H1 (cell line): ENCODE measurements at regions not wholly inside any gene's neighbourhood (a gene's known extent, or its start where the extent isn't known, plus 50 kb on each side); places are given as distances from the start of the nearest gene placed in this dataset.

Experiments used
- CTCF ChIA-PET: fragments of 300-600 bp; sonication (Branson Sonifier 250); formaldehyde crosslinking; loops from one replicate; lab custom pipeline; 2021; ENCODE audit not compliant: partially characterized antibody; lab: Charles Lee
- POLR2A ChIA-PET: fragments of 300-600 bp; sonication (Branson Sonifier 250); formaldehyde crosslinking; loops from one replicate; lab custom pipeline; 2021; ENCODE audit warnings: inconsistent platforms; ENCODE audit not compliant: partially characterized antibody; lab: Charles Lee
- DNase-seq, 2 experiments: peaks; one replicate each; pipeline versions ENCODE4 v3.0.0 to v3.0.0-alpha.2; 2010 to 2022; ENCODE audit warnings: low spot score in 2 of 2, low read depth in 1 of 2, mixed read lengths in 1 of 2
- FAIRE-seq: peaks from 2 replicates; lab custom pipeline; 2011; peaks lifted over from hg19 to GRCh38; lab: Jason Lieb, UNC
- H2AFZ ChIP-seq: 2 replicates; pipeline ENCODE4 v1.8.1; 2012; ENCODE audit warnings: low read length, inconsistent platforms
- H2AK5ac ChIP-seq: 2 replicates; pipeline ENCODE4 v1.6.1; 2013; ENCODE audit warnings: low read depth, low read length
- H2BK120ac ChIP-seq: replicated peaks from 2 replicates; pipeline ENCODE3; 2013; ENCODE audit warnings: low read depth, low read length, inconsistent platforms
- H2BK12ac ChIP-seq: 2 replicates; pipeline ENCODE4 v1.6.1; 2013; ENCODE audit warnings: low read depth, low read length
- H2BK15ac ChIP-seq: 2 replicates; pipeline ENCODE4 v1.6.1; 2013; ENCODE audit warnings: low read length
- H2BK20ac ChIP-seq: 2 replicates; pipeline ENCODE4 v1.6.1; 2013; ENCODE audit warnings: low read length
- H2BK5ac ChIP-seq: 2 replicates; pipeline ENCODE4 v1.6.1; 2013; ENCODE audit warnings: low read depth, low read length
- H3K14ac ChIP-seq: 2 replicates; pipeline ENCODE4 v1.6.1; 2013; ENCODE audit warnings: inconsistent platforms; ENCODE audit not compliant: insufficient read length
- H3K18ac ChIP-seq: 2 replicates; pipeline ENCODE4 v1.6.1; 2013; ENCODE audit warnings: low read length; ENCODE audit errors: extremely low read depth
- H3K23ac ChIP-seq: 2 replicates; pipeline ENCODE4 v1.6.1; 2013; ENCODE audit warnings: inconsistent platforms; ENCODE audit not compliant: insufficient read length
- H3K23me2 ChIP-seq: 2 replicates; pipeline ENCODE4 v1.6.1; 2013; ENCODE audit warnings: low read depth, low read length
- H3K27ac ChIP-seq: 2 replicates; pipeline ENCODE4 v1.6.1; 2011; ENCODE audit warnings: low read depth, low read length, inconsistent platforms
- H3K27me3 ChIP-seq, 4 experiments: replicated peaks in 1 of 4; 1 replicate in 1 of 4; 2 replicates in 3 of 4; pipeline versions ENCODE4 v1.6.1 to v1.8.1; 2011 to 2013; ENCODE audit warnings: low read length in 3 of 4, mild to moderate bottlenecking in 3 of 4, inconsistent platforms in 2 of 4, mixed read lengths in 2 of 4, moderate library complexity in 1 of 4; ENCODE audit not compliant: control insufficient read depth in 3 of 4, insufficient read depth in 3 of 4; ENCODE audit errors: extremely low read depth in 1 of 4
- H3K36me3 ChIP-seq, 4 experiments: 2 replicates each; pipeline versions ENCODE4 v1.6.1 to v1.8.1; 2011 to 2013; ENCODE audit warnings: mild to moderate bottlenecking in 4 of 4, low read length in 3 of 4, moderate library complexity in 2 of 4, control low read depth in 1 of 4, inconsistent platforms in 1 of 4; ENCODE audit not compliant: insufficient read depth in 4 of 4, control insufficient read depth in 2 of 4
- H3K4ac ChIP-seq: replicated peaks from 2 replicates; pipeline ENCODE3; 2013; ENCODE audit warnings: low read length, low read depth, mixed read lengths, inconsistent platforms; ENCODE audit not compliant: insufficient read length
- H3K4me1 ChIP-seq, 4 experiments: replicated peaks in 1 of 4; 1 replicate in 1 of 4; 2 replicates in 3 of 4; pipeline versions ENCODE4 v1.6.1 to v1.8.1; 2011 to 2013; ENCODE audit warnings: low read length in 3 of 4, inconsistent platforms in 2 of 4, mixed read lengths in 1 of 4; ENCODE audit not compliant: insufficient read depth in 4 of 4, control insufficient read depth in 3 of 4
- H3K4me2 ChIP-seq, 2 experiments: 2 replicates each; pipeline versions ENCODE4 v1.6.1 to v1.8.1; 2011 to 2013; ENCODE audit warnings: low read depth in 2 of 2, low read length in 2 of 2, control low read depth in 1 of 2, inconsistent platforms in 1 of 2, mild to moderate bottlenecking in 1 of 2; ENCODE audit not compliant: insufficient read depth in 1 of 2
- H3K4me3 ChIP-seq, 4 experiments: fragments of 200-600, 300-600 bp in 1 of 4; sonication (generic), shearing (Covaris generic), sonication (Bioruptor Twin) in 1 of 4; 2 replicates each; pipeline versions ENCODE4 v1.5.1 to v1.8.1; 2011 to 2016; ENCODE audit warnings: low read length in 4 of 4, low read depth in 3 of 4, control low read depth in 2 of 4, inconsistent platforms in 2 of 4, mild to moderate bottlenecking in 2 of 4, mixed read lengths in 1 of 4, moderate library complexity in 1 of 4; ENCODE audit not compliant: insufficient read depth in 2 of 4; ENCODE audit errors: extremely low read depth in 1 of 4
- H3K56ac ChIP-seq: replicated peaks from 2 replicates; pipeline ENCODE3; 2013; ENCODE audit warnings: low read depth, mild to moderate bottlenecking, mixed read lengths, low read length, inconsistent platforms; ENCODE audit not compliant: insufficient read length
- H3K79me1 ChIP-seq: 2 replicates; pipeline ENCODE4 v1.6.1; 2013; ENCODE audit warnings: low read depth, low read length, control low read depth
- H3K79me2 ChIP-seq, 2 experiments: 2 replicates each; pipeline versions ENCODE4 v1.6.1 to v1.8.1; 2012 to 2013; ENCODE audit warnings: low read length in 2 of 2, mild to moderate bottlenecking in 2 of 2, inconsistent platforms in 1 of 2; ENCODE audit not compliant: insufficient read depth in 2 of 2, control insufficient read depth in 1 of 2
- H3K9ac ChIP-seq, 4 experiments: replicated peaks in 1 of 4; 1 replicate in 1 of 4; 2 replicates in 3 of 4; pipeline versions ENCODE4 v1.6.1 to v1.8.1; 2011 to 2013; ENCODE audit warnings: low read depth in 3 of 4, low read length in 3 of 4, control low read depth in 2 of 4, mild to moderate bottlenecking in 2 of 4, moderate library complexity in 2 of 4, inconsistent platforms in 1 of 4; ENCODE audit errors: extremely low read depth in 1 of 4
- H3K9me3 ChIP-seq, 2 experiments: 2 replicates each; pipeline versions ENCODE4 v1.6.1 to v1.8.1; 2012 to 2013; ENCODE audit warnings: mild to moderate bottlenecking in 2 of 2, moderate library complexity in 2 of 2, control low read depth in 1 of 2, inconsistent platforms in 1 of 2, low read depth in 1 of 2, low read length in 1 of 2, mixed read lengths in 1 of 2; ENCODE audit not compliant: insufficient read depth in 2 of 2
- H4K20me1 ChIP-seq, 2 experiments: replicated peaks in 1 of 2; 2 replicates each; pipeline versions ENCODE3 to v1.8.1; 2011 to 2013; ENCODE audit warnings: inconsistent platforms in 2 of 2, low read length in 2 of 2, mild to moderate bottlenecking in 1 of 2; ENCODE audit not compliant: insufficient read depth in 2 of 2, control insufficient read depth in 1 of 2
- H4K5ac ChIP-seq: 2 replicates; pipeline ENCODE4 v1.6.1; 2013; ENCODE audit warnings: low read length, low read depth, mixed read lengths, inconsistent platforms; ENCODE audit not compliant: insufficient read length
- H4K8ac ChIP-seq: 2 replicates; pipeline ENCODE4 v1.8.0; 2013; ENCODE audit warnings: mild to moderate bottlenecking, moderate library complexity, low read length, inconsistent platforms; ENCODE audit not compliant: insufficient read depth; ENCODE audit errors: extremely low read depth
- H4K91ac ChIP-seq: replicated peaks from 2 replicates; pipeline ENCODE3; 2013; ENCODE audit warnings: low read length, mixed read lengths, inconsistent platforms; ENCODE audit not compliant: insufficient read length
- GABPA ChIP-seq: IDR thresholded peaks from 2 replicates; pipeline ENCODE4 v1.6.1; 2011; ENCODE audit warnings: mild to moderate bottlenecking, low read length, moderate library complexity, borderline replicate concordance; ENCODE audit not compliant: insufficient read depth
- HDAC2 ChIP-seq, 2 experiments: fragments of 300-600 bp in 1 of 2; sonication (generic) in 1 of 2; IDR thresholded peaks; 2 replicates each; pipeline ENCODE4 v1.6.1; 2011 to 2012; ENCODE audit warnings: low read depth in 2 of 2, low read length in 2 of 2, mild to moderate bottlenecking in 2 of 2, moderate library complexity in 2 of 2, borderline replicate concordance in 1 of 2, inconsistent platforms in 1 of 2
- POU5F1 ChIP-seq: IDR thresholded peaks from 2 replicates; pipeline ENCODE4 v1.6.1; 2011; ENCODE audit warnings: low read depth, mild to moderate bottlenecking, low read length, moderate library complexity
- RAD21 ChIP-seq, 2 experiments: IDR thresholded peaks in 1 of 2; conservative IDR thresholded peaks in 1 of 2; 2 replicates each; pipeline ENCODE4 v1.6.1; 2011; ENCODE audit warnings: low read depth in 2 of 2, low read length in 2 of 2, improper control_type of control experiment in 1 of 2, inconsistent platforms in 1 of 2, mild to moderate bottlenecking in 1 of 2, moderate library complexity in 1 of 2
- TAF1 ChIP-seq: IDR thresholded peaks from 2 replicates; pipeline ENCODE4 v1.6.1; 2011; ENCODE audit warnings: mild to moderate bottlenecking, low read depth, low read length
- TCF12 ChIP-seq: IDR thresholded peaks from 2 replicates; pipeline ENCODE4 v1.6.1; 2011; ENCODE audit warnings: low read depth, mild to moderate bottlenecking, low read length
- YY1 ChIP-seq: IDR thresholded peaks from 2 replicates; pipeline ENCODE4 v1.6.1; 2011; ENCODE audit warnings: low read depth, mild to moderate bottlenecking, low read length
- WGBS, 2 experiments: shearing (Covaris generic) in 1 of 2; methylation state at CpG; one replicate each; pipeline versions ENCODE4 v1.1.6 to v1.1.7; 2013 to 2015; ENCODE audit warnings: low lambda C conversion rate in 2 of 2, mixed read lengths in 2 of 2, inconsistent platforms in 1 of 2, low coverage in 1 of 2, missing lambda C conversion rate in 1 of 2; ENCODE audit not compliant: insufficient replicate concordance in 2 of 2, insufficient coverage in 1 of 2, insufficient read length in 1 of 2; ENCODE audit errors: extremely low coverage in 1 of 2, missing lambda C conversion rate in 1 of 2; 5-methylcytosine and 5-hydroxymethylcytosine counted together
- TF ChIP-seq, protein P1 (sequence below): IDR thresholded peaks from 2 replicates; pipeline ENCODE4 v1.6.1; 2012; ENCODE audit warnings: inconsistent platforms
- TF ChIP-seq, protein P2 (sequence below), 3 experiments: IDR thresholded peaks; 1 replicate in 2 of 3; 2 replicates in 1 of 3; pipeline versions ENCODE4 v1.5.1 to v1.6.1; 2011; ENCODE audit warnings: low read length in 3 of 3, mild to moderate bottlenecking in 3 of 3, inconsistent platforms in 2 of 3, low read depth in 1 of 3, moderate library complexity in 1 of 3; ENCODE audit not compliant: insufficient read depth in 1 of 3; ENCODE audit errors: control extremely low read depth in 1 of 3

DNA sequence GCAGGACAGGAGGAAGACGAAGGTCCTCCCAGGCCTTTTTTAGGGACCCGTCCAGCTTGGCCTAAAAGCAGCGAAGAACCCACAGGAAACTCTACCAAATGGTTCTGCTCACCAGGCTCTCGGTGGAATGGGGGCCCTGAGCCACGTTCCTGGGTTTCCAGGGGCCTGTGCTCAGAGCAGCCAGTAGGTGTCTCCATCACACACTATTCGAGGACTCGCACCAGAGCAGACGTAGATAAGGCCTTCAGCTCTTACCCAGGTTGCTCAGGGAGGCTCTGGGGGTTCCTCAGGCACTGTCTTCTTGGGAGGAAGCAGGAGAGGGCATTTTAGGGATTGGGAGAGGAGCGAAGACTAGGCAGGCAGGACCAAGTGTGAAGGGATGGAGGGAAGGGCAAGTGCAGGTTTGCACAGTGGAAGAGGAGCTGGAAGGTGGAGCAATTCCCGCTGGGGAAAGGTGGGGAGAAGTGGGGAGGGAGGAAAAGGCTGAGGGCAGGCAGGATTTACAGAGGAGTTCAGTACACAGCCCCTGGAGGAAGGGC, 157.1 kb downstream of the RGS9 start:
- Histone ChIP-seq H2AFZ (peak overlapping the region; percentile 98), H2BK5ac (no peak overlapping the region), H4K8ac (peak overlapping the region; percentile 39; the same call in 1 of the 2 replicates), H3K79me2 (no peaks in the 10 kb centered on the region), H2BK20ac (peak overlapping the region; percentile 98; the same call in 1 of the 2 replicates), H3K9ac (no peak overlapping the region; a peak in 2 of 7 replicates), H2AK5ac (no peak overlapping the region), H3K9me3 (no peaks in the 10 kb centered on the region), H3K27me3 (no peaks in the 10 kb centered on the region), H3K4me3 (no peak overlapping the region), H3K79me1 (no peaks in the 10 kb centered on the region), H3K4me1 (peaks cover 0 to 10% (median 7%) of the 10 kb centered on the region in 4 experiments; a peak in 5 of 7 replicates), H3K23ac (no peak overlapping the region), H3K36me3 (no peaks in the 10 kb centered on the region), H3K18ac (peak overlapping the region; percentile 95), H3K56ac (no peak overlapping the region), H3K14ac (no peak overlapping the region), H4K20me1 (no peaks in the 10 kb centered on the region), H3K4me2 (peak overlapping the region; percentile 4 to 39; a peak in 3 of 4 replicates), H3K23me2 (no peaks in the 10 kb centered on the region), H4K91ac (peak overlapping the region; percentile 37), H2BK12ac (peak overlapping the region; percentile 92; the same call in 1 of the 2 replicates), H2BK15ac (peak overlapping the region; percentile 95), H3K4ac (no peak overlapping the region), H3K27ac (no peak overlapping the region), H2BK120ac (peak overlapping the region; percentile 20), H4K5ac (peak overlapping the region; percentile 55)
- CTCF ChIA-PET = interaction anchor here (0.6 to 3.1 kb wide), 44 partner anchors 8 to 822 kb away, joined by 3 to 18 read pairs (median 4); no protein-coding TSS in a partner anchor
- WGBS, 2 experiments = 29% methylated on average over 10 of the region's 10 CpGs; no CpG with 5 or more reads in 1 of the 2 experiments
- peak; percentile 34 to 77 for DNase-seq
- peak; percentile 78 for FAIRE-seq
- POLR2A ChIA-PET = interaction anchor here (1.4 to 1.6 kb wide), 2 partner anchors 21 to 159 kb away, joined by 3 to 13 read pairs; no protein-coding TSS in a partner anchor
- TF ChIP-seq TCF12 (no peak), HDAC2 (IDR thresholded peaks at IDR 0.05; ENCODE audit: borderline replicate concordance in 1 of 2, low read depth in 2 of 2, low read length in 2 of 2) (peak in 1 of 2 experiments; percentile 82; a peak in 1 of 4 replicates), RAD21 (IDR thresholded peaks at IDR 0.05 in 1 of 2, conservative IDR thresholded peaks at IDR 0.05 in 1 of 2; ENCODE audit: low read depth in 2 of 2, low read length in 2 of 2) (peak; percentile 86 to 93), GABPA (0 out of 2 replicates have a peak, but pooled peaks have one; percentile 45), POU5F1 (no peak), TAF1 (0 out of 2 replicates have a peak, but pooled peaks have one; percentile 39), YY1 (0 out of 2 replicates have a peak, but pooled peaks have one; percentile 32)
- TF ChIP-seq, protein P1, sequence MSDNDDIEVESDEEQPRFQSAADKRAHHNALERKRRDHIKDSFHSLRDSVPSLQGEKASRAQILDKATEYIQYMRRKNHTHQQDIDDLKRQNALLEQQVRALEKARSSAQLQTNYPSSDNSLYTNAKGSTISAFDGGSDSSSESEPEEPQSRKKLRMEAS = peak; percentile 81
- TF ChIP-seq, protein P2, sequence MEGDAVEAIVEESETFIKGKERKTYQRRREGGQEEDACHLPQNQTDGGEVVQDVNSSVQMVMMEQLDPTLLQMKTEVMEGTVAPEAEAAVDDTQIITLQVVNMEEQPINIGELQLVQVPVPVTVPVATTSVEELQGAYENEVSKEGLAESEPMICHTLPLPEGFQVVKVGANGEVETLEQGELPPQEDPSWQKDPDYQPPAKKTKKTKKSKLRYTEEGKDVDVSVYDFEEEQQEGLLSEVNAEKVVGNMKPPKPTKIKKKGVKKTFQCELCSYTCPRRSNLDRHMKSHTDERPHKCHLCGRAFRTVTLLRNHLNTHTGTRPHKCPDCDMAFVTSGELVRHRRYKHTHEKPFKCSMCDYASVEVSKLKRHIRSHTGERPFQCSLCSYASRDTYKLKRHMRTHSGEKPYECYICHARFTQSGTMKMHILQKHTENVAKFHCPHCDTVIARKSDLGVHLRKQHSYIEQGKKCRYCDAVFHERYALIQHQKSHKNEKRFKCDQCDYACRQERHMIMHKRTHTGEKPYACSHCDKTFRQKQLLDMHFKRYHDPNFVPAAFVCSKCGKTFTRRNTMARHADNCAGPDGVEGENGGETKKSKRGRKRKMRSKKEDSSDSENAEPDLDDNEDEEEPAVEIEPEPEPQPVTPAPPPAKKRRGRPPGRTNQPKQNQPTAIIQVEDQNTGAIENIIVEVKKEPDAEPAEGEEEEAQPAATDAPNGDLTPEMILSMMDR (IDR thresholded peaks at IDR 0.05; ENCODE audit: control extremely low read depth in 1 of 3, insufficient read depth in 1 of 3, low read depth in 1 of 3, low read length in 3 of 3) = peak; percentile 80 to 96 (median 83)
